GM12872 (cell line): ENCODE measurements at regions not wholly inside any gene's neighbourhood (a gene's known extent, or its start where the extent isn't known, plus 50 kb on each side); places are given as distances from the start of the nearest gene placed in this dataset.

Experiments used
- TF ChIP-seq, protein P1 (sequence below): IDR thresholded peaks from 3 replicates; pipeline ENCODE4 v1.5.1; 2011; ENCODE audit warnings: low read depth, mild to moderate bottlenecking, low read length, moderate library complexity; ENCODE audit not compliant: insufficient read depth

DNA sequence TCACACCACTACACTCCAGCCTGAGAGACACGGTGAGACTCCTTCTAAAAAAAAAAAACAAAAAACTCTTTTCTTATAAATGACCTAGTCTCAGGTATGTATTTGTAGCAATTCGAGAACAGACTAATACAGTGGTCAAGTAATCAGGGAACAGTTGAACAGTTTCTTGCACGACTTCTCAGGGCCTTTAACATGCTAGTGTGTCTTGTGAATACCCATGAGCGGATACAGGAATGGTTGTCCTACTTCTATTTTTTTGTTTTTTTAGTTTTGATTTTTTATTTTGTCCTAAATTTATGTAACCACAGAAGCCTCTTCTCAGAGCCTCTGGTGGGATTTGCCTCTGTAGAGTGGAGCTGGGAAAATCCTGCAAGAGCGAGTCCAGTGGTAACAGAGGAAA lies 71.0 kb upstream of the NANOS1 start:
- TF ChIP-seq, protein P1, sequence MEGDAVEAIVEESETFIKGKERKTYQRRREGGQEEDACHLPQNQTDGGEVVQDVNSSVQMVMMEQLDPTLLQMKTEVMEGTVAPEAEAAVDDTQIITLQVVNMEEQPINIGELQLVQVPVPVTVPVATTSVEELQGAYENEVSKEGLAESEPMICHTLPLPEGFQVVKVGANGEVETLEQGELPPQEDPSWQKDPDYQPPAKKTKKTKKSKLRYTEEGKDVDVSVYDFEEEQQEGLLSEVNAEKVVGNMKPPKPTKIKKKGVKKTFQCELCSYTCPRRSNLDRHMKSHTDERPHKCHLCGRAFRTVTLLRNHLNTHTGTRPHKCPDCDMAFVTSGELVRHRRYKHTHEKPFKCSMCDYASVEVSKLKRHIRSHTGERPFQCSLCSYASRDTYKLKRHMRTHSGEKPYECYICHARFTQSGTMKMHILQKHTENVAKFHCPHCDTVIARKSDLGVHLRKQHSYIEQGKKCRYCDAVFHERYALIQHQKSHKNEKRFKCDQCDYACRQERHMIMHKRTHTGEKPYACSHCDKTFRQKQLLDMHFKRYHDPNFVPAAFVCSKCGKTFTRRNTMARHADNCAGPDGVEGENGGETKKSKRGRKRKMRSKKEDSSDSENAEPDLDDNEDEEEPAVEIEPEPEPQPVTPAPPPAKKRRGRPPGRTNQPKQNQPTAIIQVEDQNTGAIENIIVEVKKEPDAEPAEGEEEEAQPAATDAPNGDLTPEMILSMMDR, result no peak

- TF ChIP-seq, protein P1, result no peak
Measured at GRCh38 chr10:118958984-118959925, 70.3 kb upstream of the NANOS1 start.

GRCh38 chr10:118960157-118961090 lies 69.1 kb upstream of the NANOS1 start:
- TF ChIP-seq, protein P1, result no peak

DNA sequence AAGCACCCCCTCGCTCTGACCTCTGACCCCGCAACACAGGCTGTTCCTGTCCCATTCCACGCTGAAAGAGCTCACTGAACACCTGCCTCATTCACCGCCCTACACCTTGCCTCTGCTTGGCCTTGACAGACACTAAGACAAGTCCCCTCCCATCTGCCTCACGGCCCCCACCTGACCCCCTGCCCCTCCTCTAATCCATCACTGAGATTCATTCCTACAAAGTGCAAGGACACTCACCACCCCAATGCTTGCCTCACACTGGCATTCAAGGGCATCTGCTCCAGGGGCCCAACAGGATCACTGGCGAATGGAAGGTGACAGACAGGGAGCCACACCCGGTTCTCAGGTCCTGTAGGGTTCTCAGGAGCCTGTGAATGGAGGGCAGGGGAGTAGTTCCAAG lies 68.1 kb upstream of the NANOS1 start:
- TF ChIP-seq, protein P1, result no peak

DNA sequence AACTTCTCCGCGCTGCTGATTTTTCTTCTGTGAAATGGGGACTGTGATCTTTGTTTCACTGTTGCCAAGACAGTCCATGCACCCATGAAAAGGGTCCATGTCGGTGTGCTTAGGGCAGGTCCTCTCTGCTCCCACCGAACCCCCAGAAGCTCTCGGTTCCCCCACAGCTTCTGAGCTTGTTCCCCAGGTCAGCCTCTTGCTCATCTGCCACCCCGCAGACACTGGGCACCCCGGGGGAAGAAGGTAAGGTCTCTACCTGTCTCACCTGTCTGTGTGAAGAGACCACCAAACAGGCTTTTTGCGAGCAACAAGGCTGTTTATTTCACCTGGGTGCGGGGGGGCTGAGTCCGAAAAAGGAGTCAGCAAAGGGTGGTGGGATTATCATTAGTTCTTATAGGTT lies 66.2 kb upstream of the NANOS1 start:
- TF ChIP-seq, protein P1, result no peak

GRCh38 chr10:118963933-118964332 lies 65.6 kb upstream of the NANOS1 start:
- TF ChIP-seq, protein P1, result no peak

DNA sequence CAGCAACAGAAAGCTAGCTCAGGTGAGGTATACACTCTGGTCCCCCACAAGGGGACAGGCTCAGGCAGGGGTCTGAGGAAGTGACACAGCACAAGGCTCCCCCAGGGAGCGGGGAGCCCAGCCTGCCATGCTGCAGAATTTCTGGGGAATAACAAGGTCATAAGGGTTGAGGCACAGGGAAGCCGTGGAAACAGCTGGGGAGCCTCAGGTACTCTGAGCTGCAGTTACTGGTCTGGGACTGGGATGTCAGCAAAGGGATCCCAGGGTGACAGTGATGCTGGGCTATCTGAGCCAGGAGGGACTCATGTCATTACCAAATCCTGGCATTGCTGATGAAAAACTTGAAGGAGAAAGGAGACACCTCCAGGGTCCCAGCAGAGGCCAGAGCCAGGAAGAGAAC lies 64.4 kb upstream of the NANOS1 start:
- TF ChIP-seq, protein P1, result no peak
